BJ (cell line): ENCODE measurements at regions not wholly inside any gene's neighbourhood (a gene's known extent, or its start where the extent isn't known, plus 50 kb on each side); places are given as distances from the start of the nearest gene placed in this dataset.
"Not testable (repeated sequence)": the region's sequence is repeated elsewhere in the genome, so short reads cannot be mapped to it uniquely, and the experiment has no call there.

ENCODE experiments used
- CTCF ChIA-PET: fragments of 350-600 bp; formaldehyde crosslinking; extraction: SDS; loops from one replicate; lab custom pipeline; 2021; ENCODE audit warnings: antibody characterized with exemption, inconsistent platforms; lab: Yijun Ruan, JAX
- POLR2A ChIA-PET: fragments of 300-600 bp; sonication (Branson Sonifier 250); formaldehyde crosslinking; extraction: SDS; loops from one replicate; lab custom pipeline; 2021; ENCODE audit warnings: antibody characterized with exemption; lab: Charles Lee
- DNase-seq: peaks from one replicate; pipeline ENCODE4 v3.0.0-alpha.2; 2011; ENCODE audit warnings: low read depth
- H3K27me3 ChIP-seq: 2 replicates; pipeline ENCODE4 v1.6.0; 2011; ENCODE audit warnings: low read length; ENCODE audit not compliant: control insufficient read depth, insufficient read depth
- H3K36me3 ChIP-seq: 2 replicates; pipeline ENCODE4 v1.5.1; 2011; ENCODE audit warnings: low read length; ENCODE audit not compliant: control insufficient read depth, insufficient read depth
- H3K4me3 ChIP-seq: 2 replicates; pipeline ENCODE4 v1.5.1; 2011; ENCODE audit warnings: low read depth, mild to moderate bottlenecking, control low read depth, low read length
- TF ChIP-seq, protein P1 (sequence below): IDR thresholded peaks from 2 replicates; pipeline ENCODE4 v1.5.1; 2011; ENCODE audit warnings: low read depth, mild to moderate bottlenecking, control low read depth, inconsistent platforms, low read length, moderate library complexity; ENCODE audit not compliant: insufficient read depth

DNA sequence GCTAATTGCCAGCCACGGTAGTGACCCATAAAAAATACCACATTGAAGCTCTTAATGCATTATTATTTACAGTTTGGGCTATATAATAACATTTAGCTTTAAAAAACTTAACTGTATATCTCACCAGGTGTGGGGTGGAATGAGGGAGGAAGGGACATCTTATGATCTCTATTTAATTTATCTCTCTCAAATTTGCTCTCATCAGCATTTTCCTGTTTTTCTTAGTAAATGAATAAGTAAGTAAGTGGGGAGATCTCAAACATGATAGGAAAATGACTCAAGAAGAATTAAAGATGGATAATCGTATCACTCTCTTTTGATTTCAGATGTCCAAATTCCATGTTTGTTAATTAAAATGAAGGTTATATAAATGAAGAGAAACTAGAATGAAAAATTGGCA, 200.7 kb upstream of the NR3C2 start:
- Histone ChIP-seq H3K36me3 (no peaks in the 10 kb centered on the region), H3K4me3 (no peak overlapping the region), H3K27me3 (no peaks in the 10 kb centered on the region)
- CTCF ChIA-PET = no interaction called here
- POLR2A ChIA-PET = no interaction called here
- DNase-seq = no peak
- TF ChIP-seq, protein P1, sequence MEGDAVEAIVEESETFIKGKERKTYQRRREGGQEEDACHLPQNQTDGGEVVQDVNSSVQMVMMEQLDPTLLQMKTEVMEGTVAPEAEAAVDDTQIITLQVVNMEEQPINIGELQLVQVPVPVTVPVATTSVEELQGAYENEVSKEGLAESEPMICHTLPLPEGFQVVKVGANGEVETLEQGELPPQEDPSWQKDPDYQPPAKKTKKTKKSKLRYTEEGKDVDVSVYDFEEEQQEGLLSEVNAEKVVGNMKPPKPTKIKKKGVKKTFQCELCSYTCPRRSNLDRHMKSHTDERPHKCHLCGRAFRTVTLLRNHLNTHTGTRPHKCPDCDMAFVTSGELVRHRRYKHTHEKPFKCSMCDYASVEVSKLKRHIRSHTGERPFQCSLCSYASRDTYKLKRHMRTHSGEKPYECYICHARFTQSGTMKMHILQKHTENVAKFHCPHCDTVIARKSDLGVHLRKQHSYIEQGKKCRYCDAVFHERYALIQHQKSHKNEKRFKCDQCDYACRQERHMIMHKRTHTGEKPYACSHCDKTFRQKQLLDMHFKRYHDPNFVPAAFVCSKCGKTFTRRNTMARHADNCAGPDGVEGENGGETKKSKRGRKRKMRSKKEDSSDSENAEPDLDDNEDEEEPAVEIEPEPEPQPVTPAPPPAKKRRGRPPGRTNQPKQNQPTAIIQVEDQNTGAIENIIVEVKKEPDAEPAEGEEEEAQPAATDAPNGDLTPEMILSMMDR = no peak

DNA sequence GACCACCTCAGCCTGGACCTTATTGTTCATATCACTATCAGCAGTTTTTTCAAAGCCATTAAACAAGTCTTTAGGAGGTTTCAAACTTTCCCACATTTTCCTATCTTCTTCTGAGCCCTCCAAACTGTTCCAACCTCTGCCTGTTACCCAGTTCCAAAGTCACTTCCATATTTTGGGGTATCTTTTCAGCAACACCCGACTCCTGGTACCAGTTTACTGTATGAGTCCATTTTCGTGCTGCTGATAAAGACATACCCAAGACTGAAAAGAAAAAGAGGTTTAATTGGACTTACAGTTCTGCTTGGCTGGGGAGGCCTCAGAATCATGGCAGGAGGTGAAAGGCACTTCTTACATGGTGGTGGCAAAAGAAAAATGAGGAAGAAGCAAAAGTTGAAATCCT, 195.9 kb upstream of the NR3C2 start:
- POLR2A ChIA-PET, H3K4me3 ChIP-seq, DNase-seq, H3K36me3 ChIP-seq, H3K27me3 ChIP-seq, CTCF ChIA-PET: not testable (repeated sequence)

DNA sequence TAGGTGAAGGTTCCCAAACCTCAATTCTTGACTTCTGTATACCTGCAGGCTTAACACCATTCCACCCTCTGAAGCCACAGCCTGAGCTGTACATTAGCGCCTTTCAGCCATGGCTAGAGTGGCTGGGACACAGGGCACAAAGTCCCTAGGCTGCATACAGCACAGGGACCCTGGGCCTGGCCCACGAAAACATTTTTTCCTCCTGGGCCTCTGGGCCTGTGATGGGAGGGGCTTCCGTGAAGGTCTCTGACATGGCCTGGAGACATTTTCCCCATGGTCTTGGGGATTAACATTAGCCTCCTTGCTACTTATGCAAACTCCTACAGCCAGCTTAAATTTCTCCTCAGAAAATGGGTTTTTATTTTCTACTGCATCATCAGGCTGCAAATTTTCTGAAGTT, 195.2 kb upstream of the NR3C2 start:
- CTCF ChIA-PET, H3K36me3 ChIP-seq: not testable (repeated sequence)

GRCh38 chr4:148634476-148634875, 192.3 kb upstream of the NR3C2 start:
- TF ChIP-seq, protein P1 = no peak
- no peaks in the 10 kb centered on the region for H3K36me3 ChIP-seq
- no peak for DNase-seq
- POLR2A ChIA-PET = no interaction called here
- H3K4me3 ChIP-seq = no peak overlapping the region
- H3K27me3 ChIP-seq = no peaks in the 10 kb centered on the region
- CTCF ChIA-PET = no interaction called here

More for the DNA sequence above, 195.2 kb upstream of the NR3C2 start:
- DNase-seq, POLR2A ChIA-PET, H3K4me3 ChIP-seq, H3K27me3 ChIP-seq: not testable (repeated sequence)

- Histone ChIP-seq H3K4me3 (no peak overlapping the region), H3K36me3 (no peaks in the 10 kb centered on the region), H3K27me3 (no peaks in the 10 kb centered on the region)
- ChIA-PET POLR2A (no interaction called here), CTCF (no interaction called here)
- no peak for DNase-seq
- TF ChIP-seq, protein P1 = no peak
These were observed 191.5 kb upstream of the NR3C2 start for GRCh38 chr4:148633720-148634119.

- ChIA-PET CTCF (no interaction called here), POLR2A (no interaction called here)
- H3K36me3 ChIP-seq = no peaks in the 10 kb centered on the region
- H3K27me3 ChIP-seq = no peaks in the 10 kb centered on the region
- no peak for DNase-seq
- TF ChIP-seq, protein P1 = no peak
- no peak overlapping the region for H3K4me3 ChIP-seq
These were observed 190.3 kb upstream of the NR3C2 start for GRCh38 chr4:148632476-148632875.
